Activated T-cell treated with anti-CD3 and anti-CD28 coated beads, Interleukin-2, amount 50 U/mL, for 72 hours (primary cell): ENCODE measurements at regions not wholly inside any gene's neighbourhood (a gene's known extent, or its start where the extent isn't known, plus 50 kb on each side); places are given as distances from the start of the nearest gene placed in this dataset.
"Not testable (repeated sequence)": the region's sequence is repeated elsewhere in the genome, so short reads cannot be mapped to it uniquely, and the experiment has no call there.

Experiments
- ATAC-seq, 2 donors: fragments of 150-1000 bp; cut with Tn5 transposase; replicated peaks in 1 of 2; 2 replicates each; pipeline ENCODE4 v1.10.0; 2021; ENCODE audit warnings: moderate library complexity in 2 of 2, mild to moderate bottlenecking in 1 of 2
- DNase-seq, 2 donors: peaks; one replicate each; pipeline ENCODE4 v3.0.0; 2021 to 2022; ENCODE audit warnings: mixed read lengths in 1 of 2
- H3K27ac Mint-ChIP-seq: one replicate; pipeline ENCODE4 v1.8.0; 2022; ENCODE audit warnings: mild to moderate bottlenecking, moderate library complexity, mixed read lengths
- H3K27me3 Mint-ChIP-seq: one replicate; pipeline ENCODE4 v1.8.0; 2022; ENCODE audit warnings: low read depth, mixed read lengths
- H3K36me3 Mint-ChIP-seq, 2 donors: one replicate each; pipeline ENCODE4 v1.8.0; 2022; ENCODE audit warnings: mixed read lengths in 2 of 2, mild to moderate bottlenecking in 1 of 2; ENCODE audit not compliant: insufficient read depth in 2 of 2
- H3K4me1 Mint-ChIP-seq: one replicate; pipeline ENCODE4 v1.8.0; 2022; ENCODE audit warnings: low read depth, mixed read lengths
- H3K4me3 Mint-ChIP-seq, 2 donors: one replicate each; pipeline ENCODE4 v1.8.0; 2022; ENCODE audit warnings: mild to moderate bottlenecking in 2 of 2, mixed read lengths in 2 of 2, moderate library complexity in 2 of 2
- H3K9me3 Mint-ChIP-seq, 2 donors: one replicate each; pipeline ENCODE4 v1.8.0; 2022; ENCODE audit warnings: mixed read lengths in 2 of 2

DNA sequence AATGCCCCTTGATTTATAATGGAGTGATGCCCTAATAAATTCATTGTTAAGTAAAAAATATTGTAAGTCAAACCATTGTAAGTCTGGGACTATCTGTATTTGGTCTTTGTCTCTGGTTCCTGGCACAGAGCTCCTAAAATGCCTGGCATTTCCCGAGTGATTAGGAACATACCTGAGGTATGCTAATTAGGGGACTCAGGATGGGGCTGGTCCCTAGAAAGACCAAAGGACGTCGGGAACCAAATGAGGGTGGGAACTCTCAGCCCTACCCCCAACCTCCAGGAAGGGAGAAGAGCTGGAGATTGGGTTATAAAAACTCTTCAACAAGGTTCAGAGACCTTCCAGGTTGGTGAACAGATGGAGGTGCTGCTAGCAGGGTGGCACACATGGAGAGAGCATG lies 82.6 kb upstream of the ARG1 start:
- H3K27ac Mint-ChIP-seq = no peak overlapping the region
- peaks cover 0 to 4% of the 10 kb centered on the region in 2 donors for H3K9me3 Mint-ChIP-seq
- no peak overlapping the region for H3K4me3 Mint-ChIP-seq
- H3K27me3 Mint-ChIP-seq = no peaks in the 10 kb centered on the region
- no peak for DNase-seq
- H3K36me3 Mint-ChIP-seq = no peaks in the 10 kb centered on the region
- no peak for ATAC-seq
- no peaks in the 10 kb centered on the region for H3K4me1 Mint-ChIP-seq

DNA sequence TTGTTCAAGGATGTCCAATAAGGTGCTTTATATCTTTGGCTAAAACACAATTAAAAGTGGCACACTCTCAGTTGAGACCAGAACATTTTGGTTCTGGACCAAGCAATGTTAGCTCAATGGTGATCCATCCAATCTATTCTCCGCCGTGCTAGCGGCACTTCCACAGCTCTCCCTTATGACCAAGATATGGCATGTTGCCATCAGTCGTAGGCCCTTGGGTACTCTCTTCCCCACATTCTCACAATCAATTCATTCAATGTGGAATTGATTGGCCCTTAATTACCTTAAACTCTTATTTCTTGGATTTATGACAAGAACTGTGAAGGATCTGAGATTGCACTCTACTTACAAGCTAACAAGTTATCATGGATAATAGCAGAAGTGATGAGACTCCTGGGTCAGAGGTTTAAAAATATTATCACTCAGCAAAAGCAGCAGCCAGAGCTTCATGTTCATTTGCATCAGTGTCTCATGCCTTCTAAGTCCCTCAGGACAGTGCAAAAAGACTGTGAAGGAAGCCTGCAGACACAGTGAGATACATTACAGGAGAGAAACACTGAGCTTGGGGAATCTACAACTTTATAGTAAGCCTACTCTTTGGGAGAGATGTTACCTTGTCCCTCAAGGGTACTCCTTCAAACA lies 80.0 kb upstream of the ARG1 start:
- no peak overlapping the region for H3K4me3 Mint-ChIP-seq
- no peaks in the 10 kb centered on the region for H3K36me3 Mint-ChIP-seq
- ATAC-seq = no peak
- H3K27me3 Mint-ChIP-seq = no peaks in the 10 kb centered on the region
- H3K4me1 Mint-ChIP-seq = peaks cover 1% of the 10 kb centered on the region
- no peak overlapping the region for H3K27ac Mint-ChIP-seq
- peaks cover 0 to 4% of the 10 kb centered on the region in 2 donors for H3K9me3 Mint-ChIP-seq
- DNase-seq = no peak

DNA sequence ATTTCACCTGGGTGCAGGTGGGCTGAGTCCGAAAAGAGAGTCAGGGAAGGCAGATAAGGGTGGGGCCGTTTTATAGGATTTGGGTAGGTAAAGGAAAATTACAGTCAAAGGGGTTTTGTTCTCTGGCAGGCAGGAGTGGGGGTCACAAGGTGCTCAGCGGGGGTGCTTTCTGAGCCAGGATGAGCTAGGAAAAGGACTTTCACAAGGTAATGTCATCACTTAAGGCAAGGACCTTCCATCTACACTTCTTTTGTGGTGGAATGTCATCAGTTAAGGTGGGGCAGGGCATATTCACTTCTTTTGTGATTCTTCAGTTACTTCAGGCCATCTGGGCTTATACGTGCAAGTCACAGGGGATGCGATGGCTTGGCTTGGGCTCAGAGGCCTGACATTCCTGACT lies 68.6 kb upstream of the ARG1 start:
- H3K4me1 Mint-ChIP-seq, H3K9me3 Mint-ChIP-seq, DNase-seq, H3K4me3 Mint-ChIP-seq, H3K27me3 Mint-ChIP-seq, ATAC-seq, H3K27ac Mint-ChIP-seq, H3K36me3 Mint-ChIP-seq: not testable (repeated sequence)

DNA sequence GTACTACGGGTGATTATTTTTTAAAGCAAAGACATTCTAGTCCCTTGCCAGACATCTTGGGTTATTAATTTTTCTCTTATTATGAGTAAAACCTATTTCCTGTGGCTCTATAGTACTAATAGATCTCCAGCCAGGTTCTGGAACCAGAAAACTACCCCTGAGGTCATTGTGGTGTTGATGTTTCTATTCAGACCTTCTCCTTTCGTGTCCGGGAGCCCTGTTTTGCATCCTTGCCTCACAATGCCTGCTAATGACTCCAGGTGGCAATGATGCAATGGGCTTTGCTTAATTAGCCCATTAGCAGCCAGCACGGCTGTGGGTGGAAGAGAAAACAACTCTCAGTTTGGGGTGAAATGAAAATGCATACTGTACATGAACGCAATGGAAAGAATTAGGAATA lies 62.9 kb upstream of the ARG1 start:
- Mint-ChIP-seq H3K27me3 (no peaks in the 10 kb centered on the region), H3K36me3 (no peaks in the 10 kb centered on the region), H3K9me3 (no peaks in the 10 kb centered on the region), H3K4me1 (no peaks in the 10 kb centered on the region), H3K27ac (no peak overlapping the region), H3K4me3 (no peak overlapping the region)
- DNase-seq (no peak), ATAC-seq (no peak)

DNA sequence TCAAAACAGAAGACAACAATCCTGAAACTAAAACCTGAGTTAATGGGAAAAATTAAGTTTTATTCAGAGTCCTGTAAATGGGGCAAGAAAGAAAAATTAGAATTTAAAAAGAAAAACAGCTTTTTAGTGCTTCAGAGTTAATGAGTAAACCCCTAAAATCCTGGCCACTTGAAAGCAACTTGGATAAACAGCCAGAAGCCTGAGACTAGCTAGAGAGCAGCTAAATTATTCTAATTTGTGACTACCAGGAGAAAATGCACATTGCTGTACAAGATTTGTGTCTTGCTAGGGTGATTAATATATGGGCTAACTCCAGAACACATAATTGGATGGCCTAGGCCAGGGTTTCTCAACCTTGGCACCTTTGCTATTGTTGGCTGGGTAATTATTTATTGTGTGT lies 62.4 kb upstream of the ARG1 start:
- no peaks in the 10 kb centered on the region for H3K36me3 Mint-ChIP-seq
- H3K27ac Mint-ChIP-seq = no peak overlapping the region
- H3K9me3 Mint-ChIP-seq = peaks cover 0 to 2% of the 10 kb centered on the region in 2 donors
- ATAC-seq = no peak
- H3K27me3 Mint-ChIP-seq = no peaks in the 10 kb centered on the region
- H3K4me3 Mint-ChIP-seq = no peak overlapping the region
- DNase-seq = no peak
- H3K4me1 Mint-ChIP-seq = no peaks in the 10 kb centered on the region

DNA sequence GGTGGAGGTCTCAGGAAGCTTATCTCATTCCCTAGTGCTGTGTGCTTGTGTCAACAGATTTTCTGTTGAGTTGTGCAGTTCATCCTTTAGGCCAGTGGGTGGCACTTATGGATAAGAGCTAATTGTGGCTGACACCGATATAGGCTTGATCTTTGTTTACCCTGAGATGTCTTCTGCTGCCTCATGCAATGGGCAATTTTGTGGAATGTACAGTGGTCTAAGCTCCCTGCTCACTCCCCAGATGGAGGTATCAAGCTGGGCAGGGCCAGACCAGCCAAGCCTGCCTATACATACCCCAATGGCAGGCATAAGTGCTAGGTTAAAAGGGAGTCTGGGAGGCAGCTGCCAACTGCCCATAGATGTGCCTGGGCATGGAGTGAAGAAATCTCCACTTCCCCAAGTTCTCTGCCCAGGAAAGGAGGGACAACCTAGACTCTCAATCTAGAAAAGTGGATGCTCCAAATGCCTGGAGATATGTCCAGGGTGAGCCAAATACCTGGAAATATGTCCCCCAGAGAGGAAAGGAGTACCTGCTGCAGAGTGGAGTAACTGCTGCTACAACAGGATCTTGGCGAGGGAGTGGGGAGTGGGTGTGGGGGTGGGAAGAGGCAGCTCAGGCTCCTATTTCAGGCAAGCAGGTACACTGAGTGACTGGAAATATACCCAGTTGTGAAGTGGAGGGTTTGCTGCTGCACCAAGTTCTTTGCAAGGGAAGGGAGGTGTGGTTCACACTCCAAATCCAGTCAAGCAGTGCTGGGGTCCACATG lies 53.2 kb upstream of the ARG1 start:
- peaks cover 0 to 2% of the 10 kb centered on the region in 2 donors for H3K9me3 Mint-ChIP-seq
- H3K4me3 Mint-ChIP-seq = no peak overlapping the region
- DNase-seq (peak; percentile 45 to 58), ATAC-seq (peak; percentile 91)
- H3K27ac Mint-ChIP-seq = no peak overlapping the region
- H3K27me3 Mint-ChIP-seq = no peaks in the 10 kb centered on the region
- H3K4me1 Mint-ChIP-seq = peaks cover 16% of the 10 kb centered on the region
- H3K36me3 Mint-ChIP-seq = peaks cover 0 to 2% of the 10 kb centered on the region in 2 donors
